GM06990 (cell line): ENCODE measurements at regions not wholly inside any gene's neighbourhood (a gene's known extent, or its start where the extent isn't known, plus 50 kb on each side); places are given as distances from the start of the nearest gene placed in this dataset.
"Not testable (repeated sequence)": the region's sequence is repeated elsewhere in the genome, so short reads cannot be mapped to it uniquely, and the experiment has no call there.

ENCODE experiments used
- DNase-seq: peaks from one replicate; pipeline ENCODE4 v3.0.0-alpha.2; 2011; ENCODE audit not compliant: insufficient read length; ENCODE audit errors: extremely low read depth
- H3K27me3 ChIP-seq: replicated peaks from 2 replicates; pipeline ENCODE4 v1.6.0; 2011; ENCODE audit warnings: low read length; ENCODE audit not compliant: control insufficient read depth, insufficient read depth
- H3K36me3 ChIP-seq: 2 replicates; pipeline ENCODE4 v1.5.1; 2011; ENCODE audit warnings: low read length; ENCODE audit not compliant: control insufficient read depth, insufficient read depth
- H3K4me3 ChIP-seq: replicated peaks from 2 replicates; pipeline ENCODE4 v1.5.1; 2011; ENCODE audit warnings: low read depth, mild to moderate bottlenecking, control low read depth, low read length
- TF ChIP-seq, protein P1 (sequence below): IDR thresholded peaks from 2 replicates; pipeline ENCODE4 v1.5.1; 2011; ENCODE audit warnings: low read length, control low read depth, mild to moderate bottlenecking, inconsistent platforms; ENCODE audit not compliant: insufficient read depth, poor library complexity, severe bottlenecking

DNA sequence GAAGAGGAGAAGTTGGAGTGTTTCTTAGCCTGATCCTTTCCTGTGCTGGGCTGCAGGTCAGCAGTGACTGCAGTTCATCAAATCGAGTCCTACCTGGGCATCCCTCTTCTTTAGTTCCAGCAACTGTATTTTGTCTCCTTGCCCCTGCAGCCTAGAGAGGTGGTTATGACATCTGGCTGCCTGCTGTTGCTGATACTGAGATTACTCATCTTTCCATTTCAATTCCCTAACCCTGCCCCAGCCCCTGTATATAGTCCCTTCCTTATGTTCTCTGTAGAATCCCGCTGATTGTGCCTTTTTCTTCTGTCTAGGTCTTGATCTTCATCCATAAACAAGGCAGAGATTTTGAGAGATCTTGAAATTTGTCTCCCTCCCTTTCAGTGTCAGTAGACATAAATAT is 393.3 kb downstream of the EDEM1 start:
- TF ChIP-seq, protein P1, sequence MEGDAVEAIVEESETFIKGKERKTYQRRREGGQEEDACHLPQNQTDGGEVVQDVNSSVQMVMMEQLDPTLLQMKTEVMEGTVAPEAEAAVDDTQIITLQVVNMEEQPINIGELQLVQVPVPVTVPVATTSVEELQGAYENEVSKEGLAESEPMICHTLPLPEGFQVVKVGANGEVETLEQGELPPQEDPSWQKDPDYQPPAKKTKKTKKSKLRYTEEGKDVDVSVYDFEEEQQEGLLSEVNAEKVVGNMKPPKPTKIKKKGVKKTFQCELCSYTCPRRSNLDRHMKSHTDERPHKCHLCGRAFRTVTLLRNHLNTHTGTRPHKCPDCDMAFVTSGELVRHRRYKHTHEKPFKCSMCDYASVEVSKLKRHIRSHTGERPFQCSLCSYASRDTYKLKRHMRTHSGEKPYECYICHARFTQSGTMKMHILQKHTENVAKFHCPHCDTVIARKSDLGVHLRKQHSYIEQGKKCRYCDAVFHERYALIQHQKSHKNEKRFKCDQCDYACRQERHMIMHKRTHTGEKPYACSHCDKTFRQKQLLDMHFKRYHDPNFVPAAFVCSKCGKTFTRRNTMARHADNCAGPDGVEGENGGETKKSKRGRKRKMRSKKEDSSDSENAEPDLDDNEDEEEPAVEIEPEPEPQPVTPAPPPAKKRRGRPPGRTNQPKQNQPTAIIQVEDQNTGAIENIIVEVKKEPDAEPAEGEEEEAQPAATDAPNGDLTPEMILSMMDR = no peak
- Histone ChIP-seq H3K4me3 (no peak overlapping the region), H3K36me3 (no peaks in the 10 kb centered on the region), H3K27me3 (no peaks in the 10 kb centered on the region)
- no peak for DNase-seq

DNA sequence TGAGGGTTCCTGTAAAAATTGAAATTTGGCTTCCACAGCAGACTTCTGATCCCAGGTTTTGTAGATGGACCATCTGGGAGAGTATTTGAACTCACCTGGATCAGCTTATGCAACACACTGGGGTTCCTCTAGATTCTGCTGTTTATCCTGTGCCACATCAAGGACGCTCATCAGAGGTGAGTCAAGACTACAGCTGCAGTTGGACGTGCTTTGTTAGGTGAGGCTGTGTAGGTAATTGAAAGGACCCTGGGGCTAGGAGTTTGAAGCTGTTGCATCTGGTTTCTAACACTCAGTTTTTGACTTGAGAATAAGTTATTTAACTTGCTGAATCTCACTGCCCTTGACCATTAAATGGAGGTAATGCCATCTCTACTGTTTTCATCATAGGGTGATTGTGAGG is 394.2 kb downstream of the EDEM1 start:
- no peaks in the 10 kb centered on the region for H3K27me3 ChIP-seq
- H3K4me3 ChIP-seq = no peak overlapping the region
- no peak for DNase-seq
- no peaks in the 10 kb centered on the region for H3K36me3 ChIP-seq
- TF ChIP-seq, protein P1 = no peak

DNA sequence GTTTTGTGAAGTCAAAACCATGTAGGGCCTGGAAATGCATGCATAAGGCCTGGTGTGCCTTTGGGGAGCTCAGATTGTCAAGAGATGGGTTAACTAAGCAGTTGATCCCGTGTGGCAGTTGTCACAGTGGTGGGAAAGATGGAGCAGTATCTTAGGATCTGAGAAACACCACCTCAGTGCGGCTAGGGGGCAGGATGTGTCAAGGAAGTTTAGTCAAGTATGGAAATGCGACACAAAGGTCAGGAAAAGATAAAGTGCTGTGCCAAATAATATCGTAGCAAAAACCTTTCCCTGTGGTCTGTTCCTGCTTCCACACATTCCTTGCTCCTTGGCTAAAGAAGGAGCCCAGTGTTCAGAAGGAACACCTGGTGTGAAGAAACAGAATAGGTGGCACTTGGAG is 396.4 kb downstream of the EDEM1 start:
- no peak overlapping the region for H3K4me3 ChIP-seq
- TF ChIP-seq, protein P1 = no peak
- no peak for DNase-seq
- no peaks in the 10 kb centered on the region for H3K27me3 ChIP-seq
- no peaks in the 10 kb centered on the region for H3K36me3 ChIP-seq

DNA sequence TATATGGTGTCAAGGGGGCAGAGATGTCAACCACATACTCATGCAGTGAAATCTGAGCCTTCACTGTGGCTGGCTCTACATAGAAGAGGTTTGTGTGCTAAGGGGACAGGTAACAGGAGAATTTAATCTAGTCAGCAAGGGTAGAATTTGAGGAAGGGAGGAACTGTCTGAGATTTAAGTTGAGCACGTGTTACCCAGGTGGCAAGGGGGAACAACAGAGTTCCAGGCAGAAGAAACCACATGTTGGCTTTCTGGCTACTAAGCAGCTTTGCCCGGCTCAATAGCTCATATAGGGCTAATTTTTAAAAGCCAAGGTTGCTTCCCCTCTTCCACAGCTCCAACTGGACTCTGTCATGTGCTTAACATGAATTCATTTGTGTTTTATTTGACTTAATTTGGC is 397.6 kb downstream of the EDEM1 start:
- H3K4me3 ChIP-seq = no peak overlapping the region
- no peaks in the 10 kb centered on the region for H3K27me3 ChIP-seq
- TF ChIP-seq, protein P1 = no peak
- H3K36me3 ChIP-seq = no peaks in the 10 kb centered on the region
- no peak for DNase-seq

DNA sequence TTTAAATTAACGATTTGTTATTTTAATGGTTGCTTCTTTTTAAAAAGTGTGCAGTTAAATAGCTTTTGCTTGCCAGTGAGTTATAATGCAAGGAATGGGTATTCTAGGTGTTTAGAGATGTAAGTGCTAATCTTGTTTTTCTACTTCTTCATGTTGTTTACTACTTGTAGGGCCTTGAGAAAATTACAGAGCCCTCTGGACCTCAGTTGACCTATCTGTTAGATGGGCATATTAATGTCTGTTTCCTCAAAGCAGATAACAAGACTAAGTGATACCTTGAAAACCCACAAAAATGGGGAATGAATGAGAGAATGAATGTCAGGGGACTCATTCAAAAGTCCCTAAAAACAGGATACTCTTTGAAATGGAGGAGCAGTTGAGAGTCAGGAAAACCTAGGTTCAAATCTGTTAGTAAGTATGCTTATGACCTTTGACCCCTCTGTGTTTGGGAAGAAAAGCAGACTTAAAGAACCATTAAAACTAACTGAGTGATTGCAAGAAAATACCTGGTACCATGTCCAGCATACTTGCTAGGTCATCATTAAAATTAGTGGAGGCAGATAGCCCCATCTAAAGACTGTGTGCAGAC is 419.5 kb downstream of the EDEM1 start:
- no peaks in the 10 kb centered on the region for H3K36me3 ChIP-seq
- H3K27me3 ChIP-seq = no peaks in the 10 kb centered on the region
- TF ChIP-seq, protein P1 = no peak
- no peak for DNase-seq
- no peak overlapping the region for H3K4me3 ChIP-seq

DNA sequence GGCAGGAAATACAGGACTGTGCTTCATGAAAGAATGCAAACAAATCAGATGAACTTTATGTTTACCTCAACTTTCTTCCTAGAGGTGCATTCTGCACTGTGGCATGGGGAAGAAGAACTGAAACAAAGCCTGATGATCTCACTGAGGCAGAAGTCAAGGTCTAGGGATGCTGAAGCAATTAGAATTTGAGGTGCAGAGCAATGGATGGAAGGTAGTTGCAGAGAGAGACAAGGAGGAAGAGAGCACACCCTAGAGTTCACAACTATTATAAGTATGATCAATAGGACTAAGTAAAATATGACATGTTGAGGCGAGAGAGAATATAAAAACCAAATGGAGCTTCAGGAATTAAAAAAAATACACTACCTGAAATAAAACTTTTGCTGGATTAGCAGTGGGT is 420.1 kb downstream of the EDEM1 start:
- no peak for DNase-seq
- H3K36me3 ChIP-seq = no peaks in the 10 kb centered on the region
- TF ChIP-seq, protein P1 = no peak

DNA sequence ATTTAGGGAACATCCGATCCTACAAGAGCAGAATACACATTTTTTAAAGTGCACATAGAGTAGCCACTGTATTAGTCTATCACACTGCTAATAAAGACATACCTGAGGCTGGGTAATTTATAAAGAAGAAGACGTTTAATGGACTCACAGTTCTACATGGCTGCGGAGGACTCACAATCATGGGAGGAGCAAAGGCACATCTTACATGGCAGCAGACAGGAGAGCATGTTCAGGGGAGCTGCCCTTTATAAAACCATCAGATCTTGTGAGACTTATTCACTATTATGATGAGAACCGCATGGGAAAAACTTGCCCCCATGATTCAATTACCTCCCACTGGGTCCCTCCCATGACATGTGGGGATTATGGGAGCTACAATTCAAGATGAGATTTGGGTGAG is 421.5 kb downstream of the EDEM1 start:
- H3K4me3 ChIP-seq, H3K27me3 ChIP-seq, H3K36me3 ChIP-seq, DNase-seq: not testable (repeated sequence)

More for the DNA sequence above, 420.1 kb downstream of the EDEM1 start:
- H3K4me3 ChIP-seq = no peak overlapping the region
- H3K27me3 ChIP-seq = no peaks in the 10 kb centered on the region
